Erythroblast (primary cell): ENCODE measurements at regions not wholly inside any gene's neighbourhood (a gene's known extent, or its start where the extent isn't known, plus 50 kb on each side); places are given as distances from the start of the nearest gene placed in this dataset.

Experiments
- GATA1 ChIP-seq: IDR thresholded peaks from 2 replicates; pipeline ENCODE4 v1.6.1; 2011; ENCODE audit warnings: low read depth, mild to moderate bottlenecking, control low read depth, low read length, moderate library complexity
- POLR2A ChIP-seq: IDR thresholded peaks from 2 replicates; pipeline ENCODE4 v1.6.1; 2011; ENCODE audit warnings: mild to moderate bottlenecking, low read length

DNA sequence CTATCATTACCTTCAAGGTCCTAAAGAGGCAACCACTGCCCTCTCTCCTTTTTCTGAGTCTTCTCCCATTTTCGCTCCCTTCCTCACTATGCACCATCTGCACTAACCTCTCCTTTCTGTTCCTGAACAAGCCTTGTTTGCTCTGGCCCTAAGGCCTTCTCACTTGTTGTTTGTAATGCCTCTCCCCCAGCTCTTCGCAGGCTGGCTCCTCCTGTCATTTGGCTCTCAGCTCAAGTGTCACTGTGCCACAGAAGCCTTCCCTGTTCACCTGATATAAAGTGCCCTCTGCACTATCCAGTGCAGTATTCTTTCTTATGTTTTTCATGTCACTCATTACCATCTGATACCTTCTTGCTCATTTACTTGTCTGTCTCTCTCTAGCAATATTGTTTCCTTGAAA is 303.7 kb downstream of the KCNN2 start:
- TF ChIP-seq POLR2A, result no peak
- TF ChIP-seq GATA1, result no peak
